ENCODE measurements at regions not wholly inside any gene's neighbourhood (a gene's known extent, or its start where the extent isn't known, plus 50 kb on each side); places are given as distances from the start of the nearest gene placed in this dataset.

DNA sequence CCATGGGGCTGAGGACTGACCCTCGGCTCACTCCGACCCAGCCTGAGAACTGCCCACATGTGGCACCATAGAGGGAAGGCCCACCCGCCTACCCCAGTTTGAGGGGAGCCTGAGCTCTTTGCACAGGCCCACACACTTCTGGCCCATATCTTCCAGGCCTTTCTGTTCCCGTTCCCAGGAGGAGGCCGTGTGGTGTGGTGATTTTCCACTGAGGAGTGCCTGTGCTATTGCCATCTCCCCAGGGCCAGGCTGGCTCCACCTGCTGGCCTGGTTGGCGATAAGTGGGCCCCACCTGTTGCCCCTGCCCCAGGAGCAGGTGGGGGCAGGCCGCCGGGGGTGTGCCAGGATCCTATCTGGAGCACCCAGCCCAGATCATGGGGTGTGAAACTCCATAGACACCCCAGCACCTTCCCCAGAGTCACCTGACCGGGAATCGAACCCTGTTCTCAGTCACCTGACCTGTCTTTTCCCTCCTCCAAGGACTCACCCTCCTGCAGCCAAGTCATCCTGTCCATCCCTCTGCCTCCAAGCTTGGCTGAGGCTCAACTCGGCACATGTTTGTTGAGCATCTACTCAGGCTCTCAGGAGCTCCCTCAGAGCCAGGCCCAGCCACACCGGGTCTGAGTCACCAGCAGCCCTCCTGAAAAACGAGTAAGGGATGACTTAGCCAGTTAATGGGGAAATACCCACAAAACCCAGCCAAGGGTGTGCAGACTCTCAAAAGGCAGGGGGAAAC lies 120.1 kb downstream of the CYP26B1 start (continued):
- TF ChIP-seq, protein P1, sequence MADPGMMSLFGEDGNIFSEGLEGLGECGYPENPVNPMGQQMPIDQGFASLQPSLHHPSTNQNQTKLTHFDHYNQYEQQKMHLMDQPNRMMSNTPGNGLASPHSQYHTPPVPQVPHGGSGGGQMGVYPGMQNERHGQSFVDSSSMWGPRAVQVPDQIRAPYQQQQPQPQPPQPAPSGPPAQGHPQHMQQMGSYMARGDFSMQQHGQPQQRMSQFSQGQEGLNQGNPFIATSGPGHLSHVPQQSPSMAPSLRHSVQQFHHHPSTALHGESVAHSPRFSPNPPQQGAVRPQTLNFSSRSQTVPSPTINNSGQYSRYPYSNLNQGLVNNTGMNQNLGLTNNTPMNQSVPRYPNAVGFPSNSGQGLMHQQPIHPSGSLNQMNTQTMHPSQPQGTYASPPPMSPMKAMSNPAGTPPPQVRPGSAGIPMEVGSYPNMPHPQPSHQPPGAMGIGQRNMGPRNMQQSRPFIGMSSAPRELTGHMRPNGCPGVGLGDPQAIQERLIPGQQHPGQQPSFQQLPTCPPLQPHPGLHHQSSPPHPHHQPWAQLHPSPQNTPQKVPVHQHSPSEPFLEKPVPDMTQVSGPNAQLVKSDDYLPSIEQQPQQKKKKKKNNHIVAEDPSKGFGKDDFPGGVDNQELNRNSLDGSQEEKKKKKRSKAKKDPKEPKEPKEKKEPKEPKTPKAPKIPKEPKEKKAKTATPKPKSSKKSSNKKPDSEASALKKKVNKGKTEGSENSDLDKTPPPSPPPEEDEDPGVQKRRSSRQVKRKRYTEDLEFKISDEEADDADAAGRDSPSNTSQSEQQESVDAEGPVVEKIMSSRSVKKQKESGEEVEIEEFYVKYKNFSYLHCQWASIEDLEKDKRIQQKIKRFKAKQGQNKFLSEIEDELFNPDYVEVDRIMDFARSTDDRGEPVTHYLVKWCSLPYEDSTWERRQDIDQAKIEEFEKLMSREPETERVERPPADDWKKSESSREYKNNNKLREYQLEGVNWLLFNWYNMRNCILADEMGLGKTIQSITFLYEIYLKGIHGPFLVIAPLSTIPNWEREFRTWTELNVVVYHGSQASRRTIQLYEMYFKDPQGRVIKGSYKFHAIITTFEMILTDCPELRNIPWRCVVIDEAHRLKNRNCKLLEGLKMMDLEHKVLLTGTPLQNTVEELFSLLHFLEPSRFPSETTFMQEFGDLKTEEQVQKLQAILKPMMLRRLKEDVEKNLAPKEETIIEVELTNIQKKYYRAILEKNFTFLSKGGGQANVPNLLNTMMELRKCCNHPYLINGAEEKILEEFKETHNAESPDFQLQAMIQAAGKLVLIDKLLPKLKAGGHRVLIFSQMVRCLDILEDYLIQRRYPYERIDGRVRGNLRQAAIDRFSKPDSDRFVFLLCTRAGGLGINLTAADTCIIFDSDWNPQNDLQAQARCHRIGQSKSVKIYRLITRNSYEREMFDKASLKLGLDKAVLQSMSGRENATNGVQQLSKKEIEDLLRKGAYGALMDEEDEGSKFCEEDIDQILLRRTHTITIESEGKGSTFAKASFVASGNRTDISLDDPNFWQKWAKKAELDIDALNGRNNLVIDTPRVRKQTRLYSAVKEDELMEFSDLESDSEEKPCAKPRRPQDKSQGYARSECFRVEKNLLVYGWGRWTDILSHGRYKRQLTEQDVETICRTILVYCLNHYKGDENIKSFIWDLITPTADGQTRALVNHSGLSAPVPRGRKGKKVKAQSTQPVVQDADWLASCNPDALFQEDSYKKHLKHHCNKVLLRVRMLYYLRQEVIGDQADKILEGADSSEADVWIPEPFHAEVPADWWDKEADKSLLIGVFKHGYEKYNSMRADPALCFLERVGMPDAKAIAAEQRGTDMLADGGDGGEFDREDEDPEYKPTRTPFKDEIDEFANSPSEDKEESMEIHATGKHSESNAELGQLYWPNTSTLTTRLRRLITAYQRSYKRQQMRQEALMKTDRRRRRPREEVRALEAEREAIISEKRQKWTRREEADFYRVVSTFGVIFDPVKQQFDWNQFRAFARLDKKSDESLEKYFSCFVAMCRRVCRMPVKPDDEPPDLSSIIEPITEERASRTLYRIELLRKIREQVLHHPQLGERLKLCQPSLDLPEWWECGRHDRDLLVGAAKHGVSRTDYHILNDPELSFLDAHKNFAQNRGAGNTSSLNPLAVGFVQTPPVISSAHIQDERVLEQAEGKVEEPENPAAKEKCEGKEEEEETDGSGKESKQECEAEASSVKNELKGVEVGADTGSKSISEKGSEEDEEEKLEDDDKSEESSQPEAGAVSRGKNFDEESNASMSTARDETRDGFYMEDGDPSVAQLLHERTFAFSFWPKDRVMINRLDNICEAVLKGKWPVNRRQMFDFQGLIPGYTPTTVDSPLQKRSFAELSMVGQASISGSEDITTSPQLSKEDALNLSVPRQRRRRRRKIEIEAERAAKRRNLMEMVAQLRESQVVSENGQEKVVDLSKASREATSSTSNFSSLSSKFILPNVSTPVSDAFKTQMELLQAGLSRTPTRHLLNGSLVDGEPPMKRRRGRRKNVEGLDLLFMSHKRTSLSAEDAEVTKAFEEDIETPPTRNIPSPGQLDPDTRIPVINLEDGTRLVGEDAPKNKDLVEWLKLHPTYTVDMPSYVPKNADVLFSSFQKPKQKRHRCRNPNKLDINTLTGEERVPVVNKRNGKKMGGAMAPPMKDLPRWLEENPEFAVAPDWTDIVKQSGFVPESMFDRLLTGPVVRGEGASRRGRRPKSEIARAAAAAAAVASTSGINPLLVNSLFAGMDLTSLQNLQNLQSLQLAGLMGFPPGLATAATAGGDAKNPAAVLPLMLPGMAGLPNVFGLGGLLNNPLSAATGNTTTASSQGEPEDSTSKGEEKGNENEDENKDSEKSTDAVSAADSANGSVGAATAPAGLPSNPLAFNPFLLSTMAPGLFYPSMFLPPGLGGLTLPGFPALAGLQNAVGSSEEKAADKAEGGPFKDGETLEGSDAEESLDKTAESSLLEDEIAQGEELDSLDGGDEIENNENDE (IDR thresholded peaks at IDR 0.05; ENCODE audit: insufficient replicate concordance, low read length) = no peak
- TF ChIP-seq RAD21 (IDR thresholded peaks at IDR 0.05 in 1 of 2, conservative IDR thresholded peaks at IDR 0.05 in 1 of 2; ENCODE audit: low read depth in 2 of 2, low read length in 2 of 2) (peak in 1 of 2 experiments; percentile 37; a peak in 2 of 4 replicates), BCL11A (IDR thresholded peaks at IDR 0.05; ENCODE audit: low read depth in 2 of 2, low read length in 2 of 2) (no peak)
- TF ChIP-seq, protein P2, sequence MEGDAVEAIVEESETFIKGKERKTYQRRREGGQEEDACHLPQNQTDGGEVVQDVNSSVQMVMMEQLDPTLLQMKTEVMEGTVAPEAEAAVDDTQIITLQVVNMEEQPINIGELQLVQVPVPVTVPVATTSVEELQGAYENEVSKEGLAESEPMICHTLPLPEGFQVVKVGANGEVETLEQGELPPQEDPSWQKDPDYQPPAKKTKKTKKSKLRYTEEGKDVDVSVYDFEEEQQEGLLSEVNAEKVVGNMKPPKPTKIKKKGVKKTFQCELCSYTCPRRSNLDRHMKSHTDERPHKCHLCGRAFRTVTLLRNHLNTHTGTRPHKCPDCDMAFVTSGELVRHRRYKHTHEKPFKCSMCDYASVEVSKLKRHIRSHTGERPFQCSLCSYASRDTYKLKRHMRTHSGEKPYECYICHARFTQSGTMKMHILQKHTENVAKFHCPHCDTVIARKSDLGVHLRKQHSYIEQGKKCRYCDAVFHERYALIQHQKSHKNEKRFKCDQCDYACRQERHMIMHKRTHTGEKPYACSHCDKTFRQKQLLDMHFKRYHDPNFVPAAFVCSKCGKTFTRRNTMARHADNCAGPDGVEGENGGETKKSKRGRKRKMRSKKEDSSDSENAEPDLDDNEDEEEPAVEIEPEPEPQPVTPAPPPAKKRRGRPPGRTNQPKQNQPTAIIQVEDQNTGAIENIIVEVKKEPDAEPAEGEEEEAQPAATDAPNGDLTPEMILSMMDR (IDR thresholded peaks at IDR 0.05; ENCODE audit: control extremely low read depth in 1 of 3, insufficient read depth in 1 of 3, low read depth in 1 of 3, low read length in 3 of 3) = peak; percentile 23 to 28 (median 28); a peak in 3 of 4 replicates
- TF ChIP-seq, protein P3, sequence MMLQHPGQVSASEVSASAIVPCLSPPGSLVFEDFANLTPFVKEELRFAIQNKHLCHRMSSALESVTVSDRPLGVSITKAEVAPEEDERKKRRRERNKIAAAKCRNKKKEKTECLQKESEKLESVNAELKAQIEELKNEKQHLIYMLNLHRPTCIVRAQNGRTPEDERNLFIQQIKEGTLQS (IDR thresholded peaks at IDR 0.05; ENCODE audit: insufficient read depth, low read depth, low read length) = no peak
